ENCODE measurements at regions not wholly inside any gene's neighbourhood (a gene's known extent, or its start where the extent isn't known, plus 50 kb on each side); places are given as distances from the start of the nearest gene placed in this dataset.

DNA sequence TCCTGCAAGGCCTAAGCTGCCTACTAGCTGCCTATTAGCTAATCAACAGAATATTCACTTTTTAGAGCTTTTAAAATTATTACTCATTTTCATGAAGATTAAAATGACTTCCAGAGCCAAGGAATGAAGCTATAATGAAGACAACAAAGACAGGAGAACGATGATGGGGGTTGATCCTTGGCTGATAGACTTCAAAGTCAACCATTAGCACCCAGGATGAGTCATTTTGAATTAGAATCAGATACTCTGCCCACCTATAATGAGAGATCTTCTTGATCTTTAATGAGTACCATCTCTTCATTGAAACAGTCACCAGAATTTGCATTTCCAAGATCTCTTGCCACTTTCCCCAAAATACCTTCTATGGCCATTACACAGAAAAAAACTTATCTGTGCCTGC is 56.7 kb upstream of the CDYL start:
- no peak overlapping the region for H3K27ac ChIP-seq (ENCODE audit: low read length)
- no peaks in the 10 kb centered on the region for H3K36me3 ChIP-seq (ENCODE audit: low read depth, low read length)
- no peaks in the 10 kb centered on the region for H3K9me2 ChIP-seq (replicated peaks; ENCODE audit: low read length)
- no peak overlapping the region for H3K9ac ChIP-seq (ENCODE audit: low read length)
- no peak overlapping the region for H2AFZ ChIP-seq (ENCODE audit: low read length)
- no peaks in the 10 kb centered on the region for H3K79me2 ChIP-seq (ENCODE audit: low read length)
- intact Hi-C loops (cut with micrococcal nuclease), result no loop called here
- no peaks in the 10 kb centered on the region for H4K20me1 ChIP-seq (ENCODE audit: low read length)
- ChIA-PET CTCF (no interaction called here), POLR2A (ENCODE audit: unreplicated experiment) (no interaction called here)
- no peak overlapping the region for H3K4me3 ChIP-seq (ENCODE audit: low read length)
- DNase-seq, result no peak
- H3K4me1 ChIP-seq (ENCODE audit: insufficient read depth, low read length), result peaks cover 11% of the 10 kb centered on the region
- ATAC-seq, result no peak
- BruUV-seq (replicated peaks), result no TSS peak
- TF ChIP-seq, protein P1, sequence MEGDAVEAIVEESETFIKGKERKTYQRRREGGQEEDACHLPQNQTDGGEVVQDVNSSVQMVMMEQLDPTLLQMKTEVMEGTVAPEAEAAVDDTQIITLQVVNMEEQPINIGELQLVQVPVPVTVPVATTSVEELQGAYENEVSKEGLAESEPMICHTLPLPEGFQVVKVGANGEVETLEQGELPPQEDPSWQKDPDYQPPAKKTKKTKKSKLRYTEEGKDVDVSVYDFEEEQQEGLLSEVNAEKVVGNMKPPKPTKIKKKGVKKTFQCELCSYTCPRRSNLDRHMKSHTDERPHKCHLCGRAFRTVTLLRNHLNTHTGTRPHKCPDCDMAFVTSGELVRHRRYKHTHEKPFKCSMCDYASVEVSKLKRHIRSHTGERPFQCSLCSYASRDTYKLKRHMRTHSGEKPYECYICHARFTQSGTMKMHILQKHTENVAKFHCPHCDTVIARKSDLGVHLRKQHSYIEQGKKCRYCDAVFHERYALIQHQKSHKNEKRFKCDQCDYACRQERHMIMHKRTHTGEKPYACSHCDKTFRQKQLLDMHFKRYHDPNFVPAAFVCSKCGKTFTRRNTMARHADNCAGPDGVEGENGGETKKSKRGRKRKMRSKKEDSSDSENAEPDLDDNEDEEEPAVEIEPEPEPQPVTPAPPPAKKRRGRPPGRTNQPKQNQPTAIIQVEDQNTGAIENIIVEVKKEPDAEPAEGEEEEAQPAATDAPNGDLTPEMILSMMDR (conservative IDR thresholded peaks at IDR 0.05; ENCODE audit: low read depth, low read length), result no peak
- TF ChIP-seq EZH2phosphoT487 (IDR thresholded peaks at IDR 0.05; ENCODE audit: borderline replicate concordance, low read length), result no peak
- no peak for TF ChIP-seq EZH2 (IDR thresholded peaks at IDR 0.05; ENCODE audit: low read length, unreplicated experiment)
- H3F3A ChIP-seq (ENCODE audit: low read length, unreplicated experiment), result no peaks in the 10 kb centered on the region
- H3K27me3 ChIP-seq (ENCODE audit: low read length), result no peaks in the 10 kb centered on the region
- no peaks in the 10 kb centered on the region for H3K9me3 ChIP-seq (ENCODE audit: low read length)
- H3K4me2 ChIP-seq (ENCODE audit: low read length), result no peak overlapping the region

DNA sequence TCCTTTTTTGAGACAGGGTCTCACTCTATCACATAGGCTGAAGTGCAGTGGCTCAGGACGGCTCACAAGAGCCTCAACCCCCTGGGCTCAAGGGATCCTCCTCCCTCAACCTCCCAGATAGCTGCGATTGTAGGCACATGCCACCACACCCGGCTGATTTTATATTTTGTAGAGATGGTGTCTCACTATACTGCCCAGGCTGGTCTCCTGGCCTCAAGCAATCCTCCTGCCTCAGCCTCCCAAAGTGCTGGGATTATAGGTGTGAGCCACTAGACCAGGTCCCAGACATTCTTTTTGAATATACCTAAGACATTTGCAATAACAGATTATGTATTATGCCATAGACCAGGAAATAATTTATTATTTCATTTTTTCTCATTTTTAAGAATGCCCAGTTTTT is 58.3 kb upstream of the CDYL start:
- Histone ChIP-seq H4K20me1 (ENCODE audit: low read length) (no peaks in the 10 kb centered on the region), H3K9me3 (ENCODE audit: low read length) (no peaks in the 10 kb centered on the region), H3F3A (ENCODE audit: low read length, unreplicated experiment) (no peaks in the 10 kb centered on the region), H3K36me3 (ENCODE audit: low read depth, low read length) (no peaks in the 10 kb centered on the region), H3K27me3 (ENCODE audit: low read length) (no peaks in the 10 kb centered on the region), H2AFZ (ENCODE audit: low read length) (no peak overlapping the region), H3K4me1 (ENCODE audit: insufficient read depth, low read length) (peaks cover 11% of the 10 kb centered on the region), H3K79me2 (ENCODE audit: low read length) (no peaks in the 10 kb centered on the region), H3K4me3 (ENCODE audit: low read length) (no peak overlapping the region), H3K9me2 (replicated peaks; ENCODE audit: low read length) (no peaks in the 10 kb centered on the region), H3K9ac (ENCODE audit: low read length) (no peak overlapping the region), H3K4me2 (ENCODE audit: low read length) (no peak overlapping the region), H3K27ac (ENCODE audit: low read length) (no peak overlapping the region)
- TF ChIP-seq EZH2 (IDR thresholded peaks at IDR 0.05; ENCODE audit: low read length, unreplicated experiment), result no peak
- no peak for ATAC-seq
- CTCF ChIA-PET, result no interaction called here
- BruUV-seq (replicated peaks), result no TSS peak
- POLR2A ChIA-PET (ENCODE audit: unreplicated experiment), result no interaction called here
- intact Hi-C loops (cut with micrococcal nuclease), result no loop called here
- no peak for DNase-seq

DNA sequence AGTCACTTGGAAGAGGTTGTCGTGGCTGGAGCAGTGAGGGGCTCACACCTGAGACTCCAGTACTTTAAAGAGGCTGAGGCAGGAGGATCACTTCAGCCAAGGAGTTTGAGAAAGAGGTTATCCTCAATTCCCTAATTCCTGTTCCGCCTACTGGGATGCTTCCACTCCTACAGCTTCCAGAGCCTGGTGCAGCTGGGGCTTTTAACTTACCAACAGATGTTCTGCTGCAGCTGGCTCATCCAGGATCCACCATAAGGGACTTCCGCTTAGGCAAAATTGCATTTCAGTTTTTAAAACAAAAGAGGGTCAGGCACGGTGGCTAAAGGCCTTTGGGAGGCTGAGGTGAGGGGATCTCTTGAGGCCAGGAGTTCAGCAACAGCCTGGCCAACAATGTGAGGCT is 59.1 kb upstream of the CDYL start:
- Histone ChIP-seq H3K4me2 (ENCODE audit: low read length) (no peak overlapping the region), H3K4me3 (ENCODE audit: low read length) (no peak overlapping the region), H3K79me2 (ENCODE audit: low read length) (no peaks in the 10 kb centered on the region), H3K36me3 (ENCODE audit: low read depth, low read length) (no peaks in the 10 kb centered on the region), H4K20me1 (ENCODE audit: low read length) (no peaks in the 10 kb centered on the region), H3K9ac (ENCODE audit: low read length) (no peak overlapping the region), H3K27ac (ENCODE audit: low read length) (no peak overlapping the region), H3K9me2 (replicated peaks; ENCODE audit: low read length) (no peaks in the 10 kb centered on the region), H3K9me3 (ENCODE audit: low read length) (no peaks in the 10 kb centered on the region), H3K27me3 (ENCODE audit: low read length) (no peaks in the 10 kb centered on the region), H3K4me1 (ENCODE audit: insufficient read depth, low read length) (peaks cover 11% of the 10 kb centered on the region), H3F3A (ENCODE audit: low read length, unreplicated experiment) (no peaks in the 10 kb centered on the region), H2AFZ (ENCODE audit: low read length) (no peak overlapping the region)
- TF ChIP-seq EZH2phosphoT487 (IDR thresholded peaks at IDR 0.05; ENCODE audit: borderline replicate concordance, low read length) (no peak), EZH2 (IDR thresholded peaks at IDR 0.05; ENCODE audit: low read length, unreplicated experiment) (no peak)
- TF ChIP-seq, protein P1 (conservative IDR thresholded peaks at IDR 0.05; ENCODE audit: low read depth, low read length), result no peak
- ATAC-seq, result no peak
- POLR2A ChIA-PET (ENCODE audit: unreplicated experiment), result no interaction called here
- intact Hi-C loops (cut with micrococcal nuclease), result no loop called here
- CTCF ChIA-PET, result no interaction called here
- no TSS peak for BruUV-seq (replicated peaks)
- DNase-seq, result no peak
